ENCODE measurements at regions not wholly inside any gene's neighbourhood (a gene's known extent, or its start where the extent isn't known, plus 50 kb on each side); places are given as distances from the start of the nearest gene placed in this dataset.

DNA sequence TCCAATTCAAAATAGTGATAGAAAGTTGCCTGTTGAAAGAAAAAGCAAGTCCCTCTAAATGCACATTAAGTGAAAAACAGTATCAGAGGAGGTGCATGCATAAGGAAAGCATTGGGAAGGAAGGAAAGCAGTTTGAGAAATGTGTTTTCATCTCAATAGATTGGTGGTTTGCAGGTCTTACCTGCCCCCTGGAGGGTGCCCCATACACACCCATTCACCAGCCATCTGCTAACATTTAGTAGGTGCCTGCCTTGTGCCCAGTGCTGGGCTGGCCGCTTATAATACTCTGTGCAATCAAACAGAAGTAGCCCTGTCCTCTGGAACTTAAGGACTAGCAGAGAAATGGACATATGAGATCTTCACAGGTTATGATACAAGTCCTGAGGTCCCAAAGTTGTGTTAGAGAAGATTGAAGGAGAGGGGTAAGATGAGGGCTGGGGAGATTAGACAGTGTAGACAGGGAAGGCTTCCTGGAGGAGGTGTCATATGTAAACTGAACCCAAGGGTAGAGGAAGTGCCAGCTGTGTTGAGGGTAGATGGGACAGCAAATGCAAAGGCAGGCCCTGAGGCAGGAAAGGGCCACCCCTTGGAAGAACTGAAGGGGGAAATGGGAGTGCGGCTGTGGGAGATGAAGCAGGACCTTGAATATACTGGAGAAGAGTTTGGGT, 184.2 kb downstream of the MN1 start:
- no peak for DNase-seq (ENCODE audit: low spot score)

DNA sequence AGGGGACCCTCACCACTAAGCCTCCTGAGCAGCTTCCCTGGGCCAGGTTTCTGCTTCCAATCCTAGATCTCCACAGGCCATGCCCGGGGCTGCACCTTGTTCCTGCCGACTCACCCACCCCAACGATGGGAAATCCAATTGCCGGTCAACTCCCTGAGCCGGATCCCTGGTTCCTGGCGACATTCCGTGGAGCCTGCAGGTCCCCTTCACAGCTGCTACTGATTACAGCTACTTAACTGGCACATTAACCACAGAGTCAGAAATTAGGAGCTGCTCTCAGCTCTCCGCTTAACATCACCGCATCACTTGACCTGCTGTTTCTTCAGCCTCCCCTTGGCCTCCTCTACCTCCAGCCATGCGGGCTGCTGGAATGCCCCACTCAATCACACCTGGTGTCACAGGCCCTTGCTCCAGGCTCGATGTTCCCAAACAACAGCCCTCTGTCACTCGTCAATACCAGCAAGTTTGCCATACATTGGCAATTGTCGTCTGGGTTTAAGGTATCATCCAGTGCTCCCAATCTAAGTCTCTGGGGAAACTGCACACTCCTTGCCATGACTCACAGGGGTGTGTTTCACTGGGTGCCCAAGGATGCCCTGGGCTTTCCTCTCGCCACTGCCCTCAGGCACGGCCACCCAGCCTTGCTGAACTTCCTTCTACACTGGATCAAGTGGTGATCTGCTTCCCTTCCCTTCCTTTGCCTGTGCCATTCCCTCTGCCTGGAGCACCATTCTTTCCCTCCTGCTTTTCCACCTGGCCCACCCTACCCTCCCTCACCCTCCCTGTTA, 181.0 kb downstream of the MN1 start:
- no peak for DNase-seq (ENCODE audit: low spot score)

DNA sequence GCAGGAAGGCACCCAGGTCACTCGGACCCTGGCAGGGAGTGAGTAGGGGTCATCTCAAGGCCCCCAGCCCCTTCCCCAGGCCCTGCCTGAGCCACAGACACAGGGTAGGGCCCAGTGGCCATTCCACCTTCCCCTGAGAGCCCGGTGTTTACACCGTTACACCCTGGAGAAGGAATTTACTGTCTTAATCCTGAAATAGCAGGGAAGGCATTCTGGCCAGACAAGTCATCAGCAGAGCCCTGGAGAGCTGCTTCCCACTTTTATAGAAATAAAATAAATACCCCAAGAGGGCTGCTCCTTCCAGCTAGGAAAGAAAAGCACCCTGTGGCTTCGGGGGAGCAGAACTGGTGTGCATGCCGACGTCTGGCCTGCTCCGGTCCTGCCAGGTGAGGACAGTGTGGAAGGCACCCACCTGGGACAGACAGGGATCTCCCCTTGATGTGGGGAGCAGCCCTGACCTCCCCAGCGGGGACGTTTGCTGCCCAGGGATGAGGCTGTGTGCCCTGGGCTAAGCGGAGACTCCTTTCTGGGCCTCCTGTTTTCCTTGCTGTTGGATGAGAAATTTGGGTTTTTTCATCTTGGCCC, 180.0 kb downstream of the MN1 start:
- DNase-seq (ENCODE audit: low spot score): no peak

DNA sequence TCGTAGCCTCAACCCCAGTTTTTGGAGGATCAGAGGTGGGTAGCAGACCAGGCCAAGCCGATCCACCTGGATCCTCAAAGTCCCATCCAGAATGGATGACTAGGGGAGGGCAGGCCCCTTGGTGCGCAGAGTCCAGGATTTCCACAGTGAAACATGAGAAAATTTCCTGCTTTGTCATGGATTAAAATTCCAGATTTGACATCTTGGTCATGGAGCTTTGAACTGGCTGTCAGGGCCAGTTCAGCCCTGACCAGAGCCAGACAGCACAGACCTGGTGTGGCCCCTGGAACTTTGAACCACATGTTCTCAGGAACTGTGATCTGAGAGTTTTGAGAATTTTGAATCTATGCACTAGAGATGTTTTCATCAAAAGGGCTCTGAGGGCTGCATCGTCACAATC, 177.5 kb downstream of the MN1 start:
- DNase-seq (ENCODE audit: low spot score): no peak

DNA sequence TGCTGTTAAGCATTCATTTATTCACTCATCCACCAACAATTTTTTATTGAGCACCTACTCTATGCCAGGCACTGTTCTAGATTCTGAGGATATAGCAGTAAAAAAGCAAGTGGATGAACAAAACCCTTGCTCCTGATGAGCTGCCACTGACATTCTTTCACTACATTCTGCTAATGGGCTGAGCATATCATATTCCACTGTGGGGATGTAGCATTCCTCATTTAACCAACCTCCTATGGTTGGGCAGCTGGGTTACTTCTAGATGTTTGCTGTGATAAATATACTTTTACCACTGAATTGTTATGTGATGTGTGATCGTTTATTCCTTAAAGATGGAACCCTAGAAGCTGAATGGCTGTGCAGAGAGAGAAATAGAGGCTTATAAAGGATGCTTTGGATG, 176.9 kb downstream of the MN1 start:
- no peak for DNase-seq (ENCODE audit: low spot score)

DNA sequence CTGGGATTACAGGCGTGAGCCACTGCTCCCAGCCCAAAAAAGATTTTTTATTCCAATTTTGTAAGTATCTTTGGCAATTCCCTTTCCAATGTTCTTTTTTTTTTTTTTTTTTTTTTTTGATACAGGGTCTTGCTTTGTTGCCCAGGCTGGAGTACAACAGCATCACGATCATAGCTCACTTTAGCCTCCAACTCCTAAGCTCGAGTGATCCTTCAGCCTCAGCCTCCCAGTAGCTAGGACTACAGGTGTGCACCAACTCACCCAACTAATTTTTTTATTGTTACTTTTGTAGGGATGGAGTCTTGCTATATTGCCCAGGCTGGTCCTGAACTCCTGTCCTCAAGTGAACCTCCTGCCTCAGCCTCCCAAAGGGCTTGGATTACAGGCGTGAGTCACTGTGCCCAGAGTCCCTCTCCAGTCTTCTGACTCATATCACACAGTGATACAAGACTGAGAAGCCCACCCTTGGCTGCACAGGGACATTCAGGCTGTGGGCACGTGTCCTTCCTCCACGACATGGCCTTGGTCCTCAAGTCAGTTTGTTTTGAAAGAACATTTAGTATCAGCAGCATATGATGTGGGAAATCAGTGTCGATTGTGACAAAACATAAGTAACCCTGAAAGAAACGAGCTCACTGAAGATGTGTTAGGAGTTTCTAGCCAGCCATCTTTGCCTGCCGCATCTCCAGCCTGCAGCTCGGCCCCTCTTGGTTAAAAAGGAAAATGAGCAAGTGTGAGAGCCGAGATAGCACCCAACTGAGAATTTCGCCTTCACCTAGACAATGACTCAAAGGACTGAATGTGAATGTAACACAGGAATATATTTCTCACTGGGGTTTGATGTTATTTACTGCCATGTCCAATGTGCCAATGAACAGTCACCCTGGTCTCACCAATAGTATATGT, 175.5 kb downstream of the MN1 start:
- DNase-seq (ENCODE audit: low spot score): no peak

DNA sequence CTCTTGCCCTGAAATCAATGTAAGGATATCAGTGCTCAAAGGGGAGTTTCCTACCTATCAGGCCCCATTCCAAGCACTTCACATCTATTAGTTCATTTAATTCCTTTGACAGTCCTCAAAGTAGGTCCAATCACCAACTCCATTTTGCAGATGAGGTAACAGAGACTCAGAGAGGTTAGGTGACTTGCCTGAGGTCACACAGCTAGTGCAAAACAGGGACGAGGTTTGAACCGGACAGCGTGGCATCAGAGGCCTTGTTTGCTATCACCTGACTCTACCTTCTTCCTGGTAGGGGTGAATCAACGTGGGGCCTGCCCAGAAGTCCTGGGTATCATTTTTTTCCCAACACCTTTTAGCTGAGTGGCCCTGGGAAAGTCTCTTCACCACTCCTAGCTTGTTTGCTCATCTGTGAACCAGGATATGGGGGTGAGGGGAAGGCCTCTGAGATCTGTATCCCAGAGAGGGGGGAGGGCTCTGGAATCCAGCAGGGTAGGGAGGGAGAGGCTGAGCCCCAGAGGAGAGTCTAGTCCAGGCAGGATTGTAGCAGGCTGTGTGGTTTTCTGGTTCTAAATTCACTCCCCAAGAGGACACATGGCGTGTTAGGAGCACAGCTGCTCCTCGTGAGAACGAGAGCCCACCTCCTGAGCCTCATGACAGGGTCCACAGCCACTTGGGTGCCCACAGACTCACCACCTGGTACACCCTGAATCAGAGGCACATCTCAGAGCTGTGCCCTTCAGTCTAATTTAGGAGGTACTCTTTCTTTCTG, 174.7 kb downstream of the MN1 start:
- DNase-seq (ENCODE audit: low spot score): no peak

DNA sequence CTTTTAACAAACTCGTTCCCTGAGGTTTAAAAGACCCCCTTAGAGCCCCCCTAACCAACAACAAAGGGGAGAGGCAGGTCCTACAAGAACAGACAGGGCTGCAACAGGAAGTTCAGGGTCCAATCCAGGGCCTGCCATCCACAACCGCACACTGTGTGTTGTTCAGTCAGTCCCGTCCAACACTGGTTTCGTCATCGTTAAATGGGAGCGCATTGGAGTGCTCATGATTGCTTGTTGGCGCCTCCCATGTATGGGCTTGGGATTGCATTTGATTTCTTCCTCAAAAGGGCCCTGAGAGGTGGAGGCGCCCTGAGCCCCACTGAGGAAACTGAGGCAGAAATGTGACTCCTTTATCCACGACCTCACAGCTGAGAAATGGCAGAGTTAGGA, 174.1 kb downstream of the MN1 start:
- DNase-seq (ENCODE audit: low spot score): no peak

DNA sequence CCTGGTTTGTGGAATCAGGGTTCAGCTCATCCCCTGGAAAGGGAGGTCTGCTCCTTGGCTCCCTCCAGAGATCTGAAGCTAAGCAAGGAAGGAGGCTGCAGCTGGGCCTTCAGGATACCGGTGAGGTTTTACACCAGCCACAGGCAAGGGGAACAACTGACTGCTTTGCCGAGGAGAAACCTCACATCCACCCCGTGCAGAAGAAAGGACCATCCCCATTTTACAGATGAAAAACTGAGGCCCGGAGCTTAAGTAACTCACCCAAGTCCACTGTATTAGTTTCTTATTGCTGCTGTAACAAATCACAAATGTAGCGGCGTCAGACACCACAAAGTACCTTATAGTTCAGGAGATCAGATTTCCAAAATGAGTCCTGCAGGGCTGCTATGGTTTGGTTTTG, 173.7 kb downstream of the MN1 start:
- no peak for DNase-seq (ENCODE audit: low spot score)

DNA sequence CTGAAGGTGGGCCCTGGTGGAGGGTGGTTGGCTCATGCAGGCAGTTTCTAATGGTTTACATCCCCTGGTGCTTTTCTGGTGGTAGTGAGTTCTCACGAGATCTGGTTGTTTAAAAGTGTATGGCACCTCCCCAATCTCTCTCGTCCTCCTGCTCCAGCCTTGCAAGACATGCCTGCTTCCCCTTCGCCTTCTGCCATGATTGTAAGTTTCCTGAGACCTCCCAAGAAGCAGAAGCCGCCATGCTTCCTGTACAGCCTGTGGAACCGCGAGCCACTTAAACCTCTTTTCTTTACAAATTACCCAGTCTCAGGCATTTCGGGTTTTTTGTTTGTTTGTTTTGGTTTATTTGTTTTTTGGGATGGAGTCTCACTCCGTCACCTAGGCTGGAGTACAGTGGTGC, 173.2 kb downstream of the MN1 start:
- no peak for DNase-seq (ENCODE audit: low spot score)

DNA sequence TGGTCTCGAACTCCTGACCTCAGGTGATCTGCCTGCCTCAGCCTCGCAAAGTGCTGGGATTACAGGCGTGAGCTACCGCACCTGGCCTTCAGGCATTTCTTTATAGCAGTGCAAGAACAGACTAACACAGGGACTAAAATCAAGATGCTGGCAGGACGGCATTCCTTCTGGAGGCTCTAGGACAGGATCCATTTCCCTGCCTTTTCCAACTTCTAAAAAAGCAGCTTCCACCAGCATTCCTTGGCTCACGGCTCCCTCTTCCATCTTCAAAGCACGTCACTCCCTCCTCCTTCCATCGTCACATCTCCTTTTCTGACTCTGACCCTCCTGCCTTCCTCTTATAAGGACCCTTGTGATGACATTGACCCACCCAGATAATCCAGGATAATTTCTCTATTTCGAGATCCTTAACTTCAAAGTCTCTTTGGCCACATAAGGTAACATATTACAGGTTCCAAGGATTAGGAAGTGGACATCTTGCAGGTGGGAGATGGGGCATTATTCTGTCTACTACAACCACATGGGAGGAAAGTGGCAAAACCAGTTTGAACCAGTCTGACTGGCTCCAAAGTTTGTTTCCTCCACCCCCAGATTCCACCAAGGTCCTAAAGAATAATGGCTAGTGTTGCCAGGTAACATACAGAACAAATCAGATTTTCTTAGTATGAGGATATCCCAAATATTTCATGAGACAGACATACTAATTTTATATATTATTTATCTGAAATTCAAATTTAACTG, 172.5 kb downstream of the MN1 start:
- DNase-seq (ENCODE audit: low spot score): no peak

DNA sequence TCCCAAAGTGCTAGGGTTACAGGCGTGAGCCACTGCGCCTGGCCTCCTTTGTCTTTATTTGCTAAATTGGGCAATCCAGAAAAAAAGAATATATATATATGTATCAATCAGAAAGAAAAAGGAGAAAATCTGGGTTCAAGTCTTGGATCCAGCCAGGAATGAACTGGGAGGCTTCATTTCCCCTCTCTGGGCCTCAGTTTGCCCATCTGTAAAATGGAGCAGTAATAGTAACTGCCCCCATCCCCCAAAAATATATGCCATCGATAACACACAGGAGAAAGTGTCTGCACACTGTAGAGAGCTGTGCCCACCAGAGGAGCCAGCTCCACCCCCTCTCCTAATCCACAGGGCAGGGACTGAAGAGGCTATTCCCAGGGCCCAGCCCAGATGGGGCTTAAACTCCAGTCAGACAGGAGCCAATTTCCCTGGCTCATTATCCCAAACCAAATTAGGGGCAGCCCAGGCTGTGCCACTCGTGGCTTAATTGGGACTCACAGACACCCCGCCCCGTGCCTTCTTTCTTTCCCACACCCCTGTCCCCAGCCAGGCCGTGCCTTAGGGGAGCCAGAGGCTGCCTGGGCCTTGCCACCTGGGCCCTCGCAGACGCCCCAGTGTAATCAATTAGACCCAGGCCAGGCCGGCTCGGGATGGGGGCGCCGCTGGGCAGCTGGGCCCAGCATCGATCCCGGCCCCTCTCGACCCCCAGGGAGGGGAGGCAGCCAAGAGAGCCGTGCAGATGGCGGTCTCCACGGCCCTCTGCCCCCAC, 171.5 kb downstream of the MN1 start:
- no peak for DNase-seq (ENCODE audit: low spot score)

DNA sequence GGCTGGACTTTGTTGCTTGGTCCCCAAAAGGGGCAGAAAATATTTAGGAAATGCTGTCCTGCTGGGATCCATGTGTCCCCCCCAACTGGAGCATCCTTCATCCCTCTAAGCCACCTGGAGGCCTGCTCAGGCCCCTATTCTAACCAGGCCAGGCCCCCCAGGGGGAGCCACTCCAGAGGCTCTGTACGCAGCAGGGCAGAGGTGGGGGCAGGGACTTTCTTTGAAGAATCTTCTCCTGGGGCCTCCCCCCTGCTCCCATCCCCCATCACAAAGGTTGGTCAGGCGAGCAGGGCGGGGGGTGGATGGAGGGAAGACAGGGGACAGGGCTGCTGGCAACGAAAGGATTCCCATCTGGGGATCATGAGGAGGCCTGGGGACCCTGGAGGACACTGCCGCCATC, 170.8 kb downstream of the MN1 start:
- DNase-seq (ENCODE audit: low spot score): no peak

DNA sequence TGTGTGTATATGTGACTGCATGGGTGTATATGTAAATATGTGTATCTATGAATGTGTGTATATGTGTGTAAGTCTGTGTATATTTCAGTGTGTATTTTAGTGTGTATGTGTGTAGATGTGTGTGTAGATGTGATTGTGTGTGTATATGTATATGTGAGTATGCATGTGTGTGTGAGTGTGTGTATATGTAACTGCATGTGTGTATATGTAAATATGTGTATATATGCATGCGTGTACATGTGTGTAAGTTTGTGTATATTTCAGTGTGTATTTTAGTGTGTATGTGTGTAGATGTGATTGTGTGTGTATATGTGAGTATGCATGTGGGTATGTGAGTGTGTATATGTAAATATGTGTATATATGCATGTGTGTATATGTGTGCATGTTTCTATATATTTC, 169.9 kb downstream of the MN1 start:
- no peak for DNase-seq (ENCODE audit: low spot score)

DNA sequence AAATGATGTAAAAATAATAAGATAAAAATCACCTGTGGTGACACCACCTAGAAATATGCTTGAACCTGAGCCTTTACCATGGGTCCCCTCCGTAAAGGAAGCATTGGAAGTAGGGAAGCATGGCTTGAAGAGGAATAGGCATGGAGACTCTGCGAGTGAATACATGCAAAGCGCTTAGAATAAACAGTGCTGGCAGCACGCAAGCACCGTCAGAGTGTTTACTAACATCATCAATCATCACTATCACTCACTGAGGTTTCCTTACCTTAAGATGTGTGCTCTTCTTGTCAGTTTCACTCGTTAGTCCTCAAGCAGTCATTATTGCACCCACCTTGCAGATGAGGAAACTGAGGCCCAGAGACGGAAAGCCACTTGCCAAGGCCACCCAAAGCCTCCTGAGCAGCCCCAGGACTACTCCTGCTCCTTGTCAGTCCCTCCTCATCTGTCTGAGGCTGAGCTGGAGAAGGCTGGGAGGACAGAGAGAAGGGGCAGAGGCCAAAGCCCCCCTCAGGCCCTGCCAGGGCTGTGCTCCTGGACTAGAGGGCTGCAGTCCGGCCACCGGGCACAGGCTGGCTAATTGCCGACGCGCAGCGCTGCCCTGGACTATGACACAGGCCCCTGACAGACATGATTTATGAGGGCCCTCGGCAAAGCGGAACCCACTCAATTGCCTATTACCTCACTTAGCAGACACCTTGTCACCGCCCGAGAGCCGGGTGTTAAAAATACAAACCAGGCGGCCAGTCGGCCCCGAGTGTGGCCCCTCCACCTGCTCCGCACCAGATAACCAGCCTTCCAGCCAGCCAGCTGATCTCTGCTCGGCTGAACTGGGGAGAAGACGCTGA, 168.9 kb downstream of the MN1 start:
- peak; percentile 37 for DNase-seq (ENCODE audit: low spot score)

DNA sequence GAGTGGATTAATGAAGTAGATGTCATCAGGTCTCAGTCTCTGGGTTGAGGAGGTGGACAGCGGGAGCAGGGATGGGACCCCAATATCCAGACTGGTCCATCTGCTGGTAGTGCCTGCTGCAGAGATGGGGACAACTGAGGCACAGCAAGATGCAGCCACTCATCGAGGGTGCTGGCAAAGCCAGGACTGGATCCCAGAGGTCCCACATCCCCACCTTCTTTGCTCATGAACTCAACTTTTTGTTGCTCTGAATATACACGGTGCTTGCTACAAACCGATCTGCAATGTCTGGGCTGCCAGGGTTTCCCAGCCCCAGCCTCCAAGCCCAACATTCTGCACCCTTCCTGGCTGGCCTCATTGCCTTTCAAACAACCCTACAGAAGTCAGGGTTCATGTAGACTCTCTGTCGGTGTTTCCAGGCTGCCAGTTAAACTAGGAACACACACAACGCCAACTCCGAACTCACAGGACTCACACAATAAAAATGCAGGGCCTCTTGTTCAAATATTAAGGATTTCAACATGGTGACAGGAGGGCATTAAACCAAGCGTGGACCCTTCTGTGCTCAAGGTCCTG, 168.2 kb downstream of the MN1 start:
- no peak for DNase-seq (ENCODE audit: low spot score)

DNA sequence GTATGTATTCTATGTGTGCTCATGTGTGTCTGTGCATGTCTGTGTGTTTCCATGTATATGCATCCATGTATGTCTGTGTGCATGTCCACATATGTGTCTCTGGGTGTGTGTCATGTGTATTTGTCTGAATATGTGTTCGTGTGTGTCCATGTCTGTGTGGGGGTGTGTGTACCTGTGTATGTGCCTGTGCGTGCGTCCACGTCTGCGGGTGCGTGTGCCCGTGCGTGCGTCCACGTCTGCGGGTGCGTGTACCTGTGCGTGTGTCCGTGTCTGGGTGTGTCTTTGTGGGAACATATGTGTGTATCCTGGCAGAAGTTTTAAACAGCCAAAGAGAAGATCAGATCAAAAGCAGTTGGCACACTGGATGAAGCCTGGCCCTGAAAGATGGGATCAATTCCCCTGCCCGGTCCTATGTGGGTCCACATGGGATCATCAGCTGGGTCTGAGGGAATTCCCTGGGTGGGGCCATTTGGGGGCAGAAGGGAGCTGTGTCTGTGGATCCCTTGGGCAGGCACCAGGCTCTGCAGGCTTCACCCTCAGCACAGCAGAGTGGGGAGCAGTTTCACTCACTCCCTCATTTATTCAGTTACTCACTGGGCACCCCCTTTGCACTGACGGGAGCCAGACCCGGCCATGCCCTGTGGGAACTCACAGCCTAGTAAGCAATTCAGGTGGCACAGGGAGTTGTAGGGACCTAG, 167.4 kb downstream of the MN1 start:
- DNase-seq (ENCODE audit: low spot score): no peak

DNA sequence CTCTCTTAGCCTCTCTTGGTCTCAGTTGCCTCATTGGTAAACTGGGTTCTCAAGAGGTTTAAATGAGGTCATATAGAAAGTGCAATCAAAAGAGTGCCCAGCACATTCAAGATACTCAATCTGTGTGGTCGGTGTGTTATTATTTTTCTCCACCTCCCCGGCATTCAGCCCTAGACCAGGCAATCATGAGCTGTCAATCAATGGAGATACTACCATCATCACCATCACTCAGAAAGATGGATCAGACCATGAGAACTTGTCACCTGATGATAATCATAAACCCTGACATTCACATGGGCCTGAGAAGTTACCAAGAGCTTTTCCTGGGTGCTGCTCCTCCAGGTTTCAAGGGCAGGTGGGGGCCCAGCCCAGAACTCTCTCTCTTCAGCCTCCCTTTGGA, 166.1 kb downstream of the MN1 start:
- DNase-seq (ENCODE audit: low spot score): no peak
